MM.1S (cell line): ENCODE measurements at regions not wholly inside any gene's neighbourhood (a gene's known extent, or its start where the extent isn't known, plus 50 kb on each side); places are given as distances from the start of the nearest gene placed in this dataset.

ENCODE experiments used
- DNase-seq: peaks from one replicate; pipeline ENCODE4 v3.0.0-alpha.2; 2015
- H2AFZ ChIP-seq: fragments of 300-600 bp; sonication (generic); 2 replicates; pipeline ENCODE4 v1.6.0; 2016; ENCODE audit warnings: antibody characterized with exemption, low read length
- H3F3A ChIP-seq: fragments of 300-600 bp; sonication (generic); 2 replicates; pipeline ENCODE4 v1.6.1; 2016; ENCODE audit warnings: mild to moderate bottlenecking, antibody characterized with exemption, low read length, moderate library complexity, mixed read lengths; ENCODE audit not compliant: insufficient read depth
- H3K27ac ChIP-seq: fragments of 300-600 bp; sonication (generic); 2 replicates; pipeline ENCODE4 v1.5.1; 2016; ENCODE audit warnings: mild to moderate bottlenecking, low read length
- H3K27me3 ChIP-seq: fragments of 300-600 bp; sonication (generic); replicated peaks from 2 replicates; pipeline ENCODE4 v1.6.0; 2016; ENCODE audit warnings: low read length; ENCODE audit not compliant: insufficient read depth
- H3K36me3 ChIP-seq: fragments of 300-600 bp; sonication (generic); replicated peaks from 2 replicates; pipeline ENCODE4 v1.6.1; 2016; ENCODE audit warnings: mild to moderate bottlenecking, low read length, mixed read lengths; ENCODE audit not compliant: insufficient read depth
- H3K4me1 ChIP-seq: fragments of 300-600 bp; sonication (generic); 2 replicates; pipeline ENCODE4 v1.6.1; 2016; ENCODE audit warnings: low read length, mixed read lengths
- H3K4me2 ChIP-seq: fragments of 300-600 bp; sonication (generic); 2 replicates; pipeline ENCODE4 v1.6.0; 2016; ENCODE audit warnings: low read depth, low read length
- H3K4me3 ChIP-seq: fragments of 300-600 bp; sonication (generic); 2 replicates; pipeline ENCODE4 v1.5.1; 2016; ENCODE audit warnings: low read length, mixed read lengths
- H3K79me2 ChIP-seq: fragments of 300-600 bp; sonication (generic); 2 replicates; pipeline ENCODE4 v1.6.1; 2016; ENCODE audit warnings: mixed run types, low read length, mixed read lengths
- H3K9ac ChIP-seq: fragments of 300-600 bp; sonication (generic); 2 replicates; pipeline ENCODE4 v1.6.1; 2016; ENCODE audit warnings: low read length, mixed read lengths
- H3K9me2 ChIP-seq: fragments of 300-600 bp; sonication (generic); replicated peaks from 2 replicates; pipeline ENCODE4 v1.6.1; 2016; ENCODE audit warnings: mild to moderate bottlenecking, low read length, mixed read lengths; ENCODE audit not compliant: insufficient read depth
- H3K9me3 ChIP-seq: fragments of 300-600 bp; sonication (generic); replicated peaks from 2 replicates; pipeline ENCODE4 v1.6.1; 2016; ENCODE audit warnings: mild to moderate bottlenecking, low read length, mixed read lengths; ENCODE audit not compliant: insufficient read depth
- H4K20me1 ChIP-seq: fragments of 300-600 bp; sonication (generic); 2 replicates; pipeline ENCODE4 v1.6.1; 2016; ENCODE audit warnings: mild to moderate bottlenecking, low read length, moderate library complexity, mixed read lengths; ENCODE audit not compliant: insufficient read depth
- CTCF ChIP-seq: fragments of 300-600 bp; sonication (generic); IDR thresholded peaks from 2 replicates; pipeline ENCODE4 v1.5.1; 2016; ENCODE audit warnings: antibody characterized with exemption, low read length, mixed read lengths
- EZH2 ChIP-seq: fragments of 300-600 bp; sonication (generic); optimal IDR thresholded peaks from 2 replicates; pipeline ENCODE3; 2017; ENCODE audit warnings: low read depth, mild to moderate bottlenecking, antibody characterized with exemption, low read length, mixed read lengths
- EZH2phosphoT487 ChIP-seq: fragments of 300-600 bp; sonication (generic); IDR thresholded peaks from 2 replicates; pipeline ENCODE4 v1.6.1; 2018; ENCODE audit warnings: antibody characterized with exemption, low read length

- TF ChIP-seq EZH2phosphoT487: no peak
- no peak for TF ChIP-seq CTCF
- no peak for TF ChIP-seq EZH2
- DNase-seq: no peak
- no peaks in the 10 kb centered on the region for H4K20me1 ChIP-seq
- no peaks in the 10 kb centered on the region for H3K9me2 ChIP-seq
- no peaks in the 10 kb centered on the region for H3K79me2 ChIP-seq
- H3K36me3 ChIP-seq: no peaks in the 10 kb centered on the region
- H3K9me3 ChIP-seq: no peaks in the 10 kb centered on the region
- H3K27ac ChIP-seq: no peak overlapping the region
- H3K27me3 ChIP-seq: no peaks in the 10 kb centered on the region
- H3K4me3 ChIP-seq: no peak overlapping the region
- no peak overlapping the region for H2AFZ ChIP-seq
- no peaks in the 10 kb centered on the region for H3F3A ChIP-seq
- H3K4me2 ChIP-seq: no peak overlapping the region
- no peak overlapping the region for H3K9ac ChIP-seq
- no peaks in the 10 kb centered on the region for H3K4me1 ChIP-seq
Observed at GRCh38 chr4:167509551-167509950, 275.3 kb upstream of the SPOCK3 start.

- no peak overlapping the region for H3K9ac ChIP-seq
- H3K9me2 ChIP-seq: no peaks in the 10 kb centered on the region
- H3K4me1 ChIP-seq: no peaks in the 10 kb centered on the region
- H2AFZ ChIP-seq: no peak overlapping the region
- no peaks in the 10 kb centered on the region for H3K27me3 ChIP-seq
- no peaks in the 10 kb centered on the region for H3K9me3 ChIP-seq
- H3K27ac ChIP-seq: no peak overlapping the region
- TF ChIP-seq EZH2phosphoT487: no peak
- no peak for TF ChIP-seq CTCF
- TF ChIP-seq EZH2: no peak
- DNase-seq: no peak
- H4K20me1 ChIP-seq: no peaks in the 10 kb centered on the region
- H3K79me2 ChIP-seq: no peaks in the 10 kb centered on the region
- H3K4me3 ChIP-seq: no peak overlapping the region
- H3F3A ChIP-seq: no peaks in the 10 kb centered on the region
- no peak overlapping the region for H3K4me2 ChIP-seq
- H3K36me3 ChIP-seq: no peaks in the 10 kb centered on the region
Observed at GRCh38 chr4:167524091-167524490, 289.8 kb upstream of the SPOCK3 start.

GRCh38 chr4:167537761-167538160, 303.5 kb upstream of the SPOCK3 start:
- no peak for DNase-seq
- Histone ChIP-seq H3K4me3 (no peak overlapping the region), H3K4me1 (no peaks in the 10 kb centered on the region), H3K79me2 (no peaks in the 10 kb centered on the region), H3K9me2 (no peaks in the 10 kb centered on the region), H3K9me3 (no peaks in the 10 kb centered on the region), H3K4me2 (no peak overlapping the region), H2AFZ (no peak overlapping the region), H3K27ac (no peak overlapping the region), H3F3A (no peaks in the 10 kb centered on the region), H3K36me3 (no peaks in the 10 kb centered on the region), H3K9ac (no peak overlapping the region), H4K20me1 (no peaks in the 10 kb centered on the region), H3K27me3 (no peaks in the 10 kb centered on the region)
- TF ChIP-seq EZH2 (no peak), CTCF (no peak), EZH2phosphoT487 (no peak)
